ENCODE measurements at regions not wholly inside any gene's neighbourhood (a gene's known extent, or its start where the extent isn't known, plus 50 kb on each side); places are given as distances from the start of the nearest gene placed in this dataset.
A peak's percentile ranks its signal among the peaks of the same experiment; 100 is the strongest.
"Not testable (repeated sequence)": the region's sequence is repeated elsewhere in the genome, so short reads cannot be mapped to it uniquely, and the experiment has no call there.

GRCh38 chr14:28576523-28576922 lies 190.1 kb upstream of the FOXG1 start:
- DNase-seq = no peak

GRCh38 chr14:28577187-28577586 lies 189.4 kb upstream of the FOXG1 start:
- no peak for DNase-seq

DNA sequence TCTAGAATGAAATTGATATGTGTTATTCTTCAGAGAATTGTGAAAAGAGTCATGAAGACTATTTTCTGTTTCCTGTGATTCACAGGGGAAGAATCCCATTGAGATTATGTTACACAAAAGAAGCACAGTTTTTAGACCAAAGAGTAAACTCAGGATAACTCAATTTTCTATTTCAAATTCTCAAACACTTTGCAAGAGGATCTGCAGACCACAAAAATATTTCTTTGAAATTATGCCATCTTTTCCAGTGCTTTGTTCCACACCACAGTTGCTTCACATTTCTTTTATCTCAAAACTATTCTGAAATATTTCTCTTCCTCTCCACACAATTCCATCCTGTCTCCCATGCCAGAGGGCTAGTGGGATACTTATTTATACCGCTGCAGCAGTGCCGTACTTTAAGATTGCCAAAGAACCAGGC lies 188.9 kb upstream of the FOXG1 start:
- DNase-seq = no peak

DNA sequence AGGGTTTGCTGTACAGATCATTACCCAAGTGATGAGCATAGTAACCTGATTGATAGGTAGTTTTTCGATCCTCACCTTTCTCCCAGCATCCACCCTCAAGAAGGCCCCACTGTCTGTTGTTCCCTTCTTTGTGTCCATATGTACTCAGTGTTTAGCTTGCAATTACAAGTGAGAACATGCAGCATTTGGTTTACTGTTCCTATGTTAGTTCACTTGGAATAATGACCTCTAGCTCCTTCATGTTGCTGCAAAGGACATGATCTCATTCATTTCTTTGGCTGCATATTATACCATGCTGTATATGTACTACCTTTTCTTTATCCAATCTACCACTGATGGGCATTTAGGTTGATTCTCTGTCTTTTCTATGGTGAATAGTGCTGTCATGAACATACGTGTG lies 181.6 kb upstream of the FOXG1 start:
- DNase-seq = no peak

DNA sequence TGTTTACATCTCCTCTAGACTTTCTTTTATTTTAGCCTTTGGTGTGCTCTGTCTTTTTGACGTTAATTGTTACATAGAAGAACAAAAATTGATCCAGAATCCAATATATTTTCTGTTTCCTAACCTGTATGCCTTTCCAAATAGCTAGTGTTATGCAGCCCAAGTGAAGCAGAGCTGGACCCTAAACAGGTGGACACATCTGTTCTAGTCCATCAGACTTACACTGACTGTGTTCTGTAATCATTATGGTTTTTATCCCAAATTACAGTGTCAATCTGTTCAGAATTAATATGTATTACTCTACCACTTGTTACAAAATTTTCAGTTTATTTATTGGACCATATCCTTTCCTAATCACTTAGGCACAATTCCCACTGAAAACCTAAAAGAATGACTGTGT lies 176.8 kb upstream of the FOXG1 start:
- no peak for DNase-seq

GRCh38 chr14:28596391-28596790 lies 170.2 kb upstream of the FOXG1 start:
- DNase-seq = no peak

DNA sequence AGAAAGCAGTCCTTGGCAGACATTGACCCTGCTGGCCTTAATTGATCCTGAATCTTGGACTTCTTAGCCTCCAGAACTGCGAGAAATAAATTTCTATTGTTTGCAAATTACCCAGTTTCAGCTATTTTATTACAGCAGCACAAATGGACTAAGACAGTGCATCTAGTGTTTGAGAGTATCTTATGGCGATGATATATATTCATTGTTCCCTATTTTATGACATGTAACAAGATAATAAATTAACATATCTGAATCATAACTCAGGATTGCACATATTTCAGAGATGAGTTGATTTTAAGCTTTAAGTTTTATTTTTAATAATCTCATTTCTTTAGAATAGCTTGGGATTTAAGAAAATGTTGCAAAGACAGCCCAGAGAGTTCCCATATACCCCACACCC lies 167.4 kb upstream of the FOXG1 start:
- DNase-seq = no peak

- DNase-seq = no peak
These were observed 167.0 kb upstream of the FOXG1 start for GRCh38 chr14:28599605-28600004.

DNA sequence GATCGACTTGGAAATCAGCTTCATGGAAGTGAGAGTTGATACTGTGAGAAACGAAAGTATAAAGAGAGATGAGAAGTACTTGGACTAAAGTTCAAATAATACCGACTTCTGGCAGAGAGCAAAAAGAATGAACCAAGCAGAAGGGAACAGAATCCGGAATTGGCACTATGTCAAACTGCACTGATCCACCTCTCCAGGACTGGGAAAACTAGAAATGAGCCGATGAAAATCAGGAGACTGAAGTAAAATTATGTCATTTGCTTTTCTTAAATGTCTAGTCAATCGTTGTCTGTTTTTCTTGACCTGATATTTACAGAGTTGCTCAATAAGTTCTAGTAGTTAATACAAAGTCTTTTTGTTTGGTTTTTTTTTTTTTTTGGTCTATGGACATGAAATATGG lies 163.0 kb upstream of the FOXG1 start:
- no peak for DNase-seq

DNA sequence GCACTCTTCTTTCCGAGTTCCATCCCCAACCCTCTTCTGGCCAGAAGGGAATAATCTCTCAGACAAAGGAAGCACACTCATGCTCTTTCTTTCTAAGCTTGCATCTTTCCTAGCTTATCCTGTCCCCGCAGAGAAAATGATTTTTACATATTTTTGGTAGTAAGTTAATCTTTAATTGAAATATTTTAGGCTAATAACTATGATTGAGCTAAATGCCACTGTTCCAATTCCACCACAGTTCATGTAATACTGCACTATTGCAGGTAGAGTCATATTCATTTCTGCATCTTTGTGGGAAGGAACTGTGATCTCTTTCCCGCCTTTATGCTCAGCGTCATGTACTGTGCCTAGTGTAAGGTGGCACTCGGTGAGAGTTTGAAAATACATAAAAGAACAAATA lies 158.9 kb upstream of the FOXG1 start:
- no peak for DNase-seq

- no peak for DNase-seq
These were observed 158.1 kb upstream of the FOXG1 start for GRCh38 chr14:28608443-28608842.

- DNase-seq = peak in 1 of 2 donors; percentile 33
These were observed 157.4 kb upstream of the FOXG1 start for GRCh38 chr14:28608851-28609828.

- no peak for DNase-seq
These were observed 154.2 kb upstream of the FOXG1 start for GRCh38 chr14:28612414-28612813.

GRCh38 chr14:28613532-28613931 lies 153.1 kb upstream of the FOXG1 start:
- DNase-seq = no peak

DNA sequence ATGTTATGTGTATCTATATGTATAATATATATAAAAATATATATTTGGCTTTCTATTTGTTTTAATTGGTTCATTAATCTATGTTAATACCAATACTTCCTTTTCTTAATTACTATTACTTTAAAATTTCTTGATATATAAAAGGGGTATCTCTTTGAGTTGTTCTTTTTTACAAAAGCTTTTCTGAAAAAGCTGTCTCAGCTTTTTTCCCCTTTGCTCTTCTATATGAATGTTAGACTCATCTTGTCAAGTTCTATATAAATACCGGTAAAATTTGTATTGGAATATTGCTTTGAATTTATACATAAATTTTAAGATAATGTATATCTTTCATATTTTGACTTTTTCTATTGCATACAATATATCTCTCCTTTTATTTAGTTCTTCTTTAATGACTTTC lies 139.8 kb upstream of the FOXG1 start:
- DNase-seq = no peak

- DNase-seq = no peak
These were observed 137.1 kb upstream of the FOXG1 start for GRCh38 chr14:28629328-28630004.

GRCh38 chr14:28630100-28630499 lies 136.5 kb upstream of the FOXG1 start:
- DNase-seq = no peak

GRCh38 chr14:28635387-28635786 lies 131.2 kb upstream of the FOXG1 start:
- no peak for DNase-seq

DNA sequence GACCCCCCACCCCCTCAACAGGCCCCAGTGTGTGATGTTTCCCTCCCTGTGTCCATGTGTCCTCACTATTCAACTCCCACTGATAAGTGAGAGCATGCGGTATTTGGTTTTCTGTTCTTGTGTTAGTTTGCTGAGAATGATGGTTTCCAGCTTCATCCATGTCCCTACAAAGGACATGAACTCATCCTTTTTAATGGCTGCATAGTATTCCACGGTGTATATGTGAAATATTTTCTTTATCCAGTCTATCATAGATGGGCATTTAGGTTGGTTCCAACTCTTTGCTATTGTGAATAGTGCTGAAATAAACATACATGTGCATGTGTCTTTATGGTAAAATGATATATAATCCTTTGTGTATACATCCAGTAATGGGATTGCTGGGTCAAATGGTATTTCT lies 130.8 kb upstream of the FOXG1 start:
- DNase-seq = not testable (repeated sequence)

- not testable (repeated sequence) for DNase-seq
These were observed 125.4 kb upstream of the FOXG1 start for GRCh38 chr14:28641189-28641588.

DNA sequence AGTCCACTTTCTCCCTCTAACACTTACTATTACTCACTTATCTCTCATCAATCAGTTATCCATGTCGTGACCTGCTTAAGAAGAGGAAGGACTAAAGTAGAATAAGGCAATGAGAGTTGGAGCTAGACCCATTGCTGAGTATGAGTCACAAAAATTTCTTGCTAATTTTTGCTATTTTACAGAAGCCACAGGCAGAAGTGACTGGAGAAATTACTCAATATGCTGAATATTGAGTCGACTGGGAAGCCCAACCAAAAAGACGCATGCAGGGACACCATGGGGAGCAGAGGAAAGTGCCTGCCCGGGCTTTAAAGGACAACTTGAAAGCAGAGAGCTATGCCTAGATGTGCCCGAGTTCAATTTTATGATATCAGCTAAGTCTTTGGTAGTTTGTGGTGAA lies 115.4 kb upstream of the FOXG1 start:
- DNase-seq = no peak

- no peak for DNase-seq
These were observed 113.8 kb upstream of the FOXG1 start for GRCh38 chr14:28652782-28653181.

DNA sequence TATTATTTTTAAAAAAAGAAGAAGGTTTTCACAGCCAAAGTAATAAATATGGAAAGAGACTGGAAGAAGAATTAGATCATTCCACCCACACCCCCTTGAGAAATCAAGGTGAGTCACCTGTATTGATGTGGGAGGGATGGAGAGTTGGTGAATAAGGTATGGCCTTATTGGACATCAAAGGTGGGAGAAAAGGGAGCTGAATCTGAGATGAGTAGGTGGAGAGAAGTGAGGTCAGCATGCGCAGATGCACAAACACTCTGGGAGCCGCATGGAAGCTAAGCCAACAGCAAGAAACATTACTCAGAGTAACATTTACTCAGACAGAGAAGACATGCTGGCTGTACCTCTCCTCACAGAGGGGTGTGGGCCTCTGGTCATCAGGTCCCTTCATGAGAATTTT lies 113.1 kb upstream of the FOXG1 start:
- no peak for DNase-seq

DNA sequence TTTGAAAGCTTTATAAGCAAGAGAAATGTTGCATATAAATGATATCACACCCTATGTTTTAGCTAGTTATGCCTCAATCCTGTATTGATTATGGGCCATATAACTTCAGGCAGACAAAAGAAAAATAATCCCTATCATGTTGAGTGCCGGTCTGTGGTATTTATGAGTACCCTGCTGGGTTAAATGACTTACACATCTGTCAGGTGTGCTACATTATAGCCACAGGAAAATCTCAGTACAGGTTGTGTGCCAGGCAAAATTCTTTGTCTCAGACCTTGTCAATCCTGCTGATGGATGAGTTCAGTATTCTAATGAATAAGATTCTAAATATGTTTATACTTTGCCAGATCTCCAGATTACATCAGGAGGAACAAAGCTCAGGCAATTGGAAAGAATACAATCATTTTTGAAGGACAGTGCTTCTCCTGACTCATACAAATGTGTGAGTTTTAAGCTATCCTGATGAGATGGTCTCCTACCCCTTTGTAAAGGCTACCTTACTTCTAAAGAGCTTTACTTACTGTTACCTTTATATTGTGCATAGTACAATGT lies 109.8 kb upstream of the FOXG1 start:
- no peak for DNase-seq
